NCI-H1092 (cell line): ENCODE measurements at regions not wholly inside any gene's neighbourhood (a gene's known extent, or its start where the extent isn't known, plus 50 kb on each side); places are given as distances from the start of the nearest gene placed in this dataset.

Source experiments
- DNase-seq: peaks from one replicate; lab custom pipeline; 2025; lab: John Stamatoyannopoulos, UW

GRCh38 chr2:105449076-105449475 lies 50.2 kb upstream of the FHL2 start:
- peak; percentile 13 for DNase-seq
